Keratinocyte (primary cell): ENCODE measurements at regions not wholly inside any gene's neighbourhood (a gene's known extent, or its start where the extent isn't known, plus 50 kb on each side); places are given as distances from the start of the nearest gene placed in this dataset.

Source experiments
- EZH2 ChIP-seq: IDR thresholded peaks from one replicate; pipeline ENCODE4 v1.6.1; 2012; ENCODE audit warnings: inconsistent platforms, mild to moderate bottlenecking, low read length, moderate library complexity
- TF ChIP-seq, protein P1 (sequence below), 3 experiments: IDR thresholded peaks in 1 of 3; conservative IDR thresholded peaks in 1 of 3; optimal IDR thresholded peaks in 1 of 3; 2 replicates in 2 of 3; 3 replicates in 1 of 3; pipeline versions ENCODE3 to v1.5.1; 2011; ENCODE audit warnings: low read length in 3 of 3, mild to moderate bottlenecking in 3 of 3, moderate library complexity in 2 of 3, control low read depth in 1 of 3, inconsistent platforms in 1 of 3; ENCODE audit not compliant: insufficient read depth in 2 of 3; ENCODE audit errors: extremely low read depth in 1 of 3

DNA sequence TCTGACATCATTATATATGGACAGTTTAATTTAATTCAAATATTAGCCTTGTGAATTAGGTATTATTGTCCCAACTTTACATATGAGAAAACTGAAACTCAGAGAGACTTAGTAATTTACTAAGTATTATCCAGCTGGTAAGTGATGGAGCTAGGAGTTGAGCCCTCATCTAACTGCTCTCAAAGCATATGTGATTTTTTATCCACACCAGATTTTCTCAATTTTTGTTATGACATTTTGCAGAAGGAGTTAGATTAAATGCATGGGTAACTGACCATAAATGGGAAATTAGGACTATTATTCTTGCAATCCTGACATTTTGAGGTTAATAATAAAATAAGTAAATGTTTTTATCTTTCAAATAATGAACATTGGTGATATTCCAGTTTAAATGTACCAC is 778.3 kb upstream of the SORCS1 start:
- TF ChIP-seq, protein P1, sequence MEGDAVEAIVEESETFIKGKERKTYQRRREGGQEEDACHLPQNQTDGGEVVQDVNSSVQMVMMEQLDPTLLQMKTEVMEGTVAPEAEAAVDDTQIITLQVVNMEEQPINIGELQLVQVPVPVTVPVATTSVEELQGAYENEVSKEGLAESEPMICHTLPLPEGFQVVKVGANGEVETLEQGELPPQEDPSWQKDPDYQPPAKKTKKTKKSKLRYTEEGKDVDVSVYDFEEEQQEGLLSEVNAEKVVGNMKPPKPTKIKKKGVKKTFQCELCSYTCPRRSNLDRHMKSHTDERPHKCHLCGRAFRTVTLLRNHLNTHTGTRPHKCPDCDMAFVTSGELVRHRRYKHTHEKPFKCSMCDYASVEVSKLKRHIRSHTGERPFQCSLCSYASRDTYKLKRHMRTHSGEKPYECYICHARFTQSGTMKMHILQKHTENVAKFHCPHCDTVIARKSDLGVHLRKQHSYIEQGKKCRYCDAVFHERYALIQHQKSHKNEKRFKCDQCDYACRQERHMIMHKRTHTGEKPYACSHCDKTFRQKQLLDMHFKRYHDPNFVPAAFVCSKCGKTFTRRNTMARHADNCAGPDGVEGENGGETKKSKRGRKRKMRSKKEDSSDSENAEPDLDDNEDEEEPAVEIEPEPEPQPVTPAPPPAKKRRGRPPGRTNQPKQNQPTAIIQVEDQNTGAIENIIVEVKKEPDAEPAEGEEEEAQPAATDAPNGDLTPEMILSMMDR (optimal IDR thresholded peaks at IDR 0.05 in 1 of 3, IDR thresholded peaks at IDR 0.05 in 1 of 3, conservative IDR thresholded peaks at IDR 0.05 in 1 of 3; ENCODE audit: extremely low read depth in 1 of 3, insufficient read depth in 2 of 3, low read length in 3 of 3): no peak
- no peak for TF ChIP-seq EZH2
